Keratinocyte (primary cell): ENCODE measurements at regions not wholly inside any gene's neighbourhood (a gene's known extent, or its start where the extent isn't known, plus 50 kb on each side); places are given as distances from the start of the nearest gene placed in this dataset.

Experiments
- DNase-seq: peaks from one replicate; pipeline ENCODE4 v3.0.0-alpha.2; 2011; ENCODE audit warnings: low read depth, missing footprints, low spot score
- FAIRE-seq: peaks from 2 replicates; lab custom pipeline; 2011; peaks lifted over from hg19 to GRCh38; lab: Jason Lieb, UNC
- H2AFZ ChIP-seq: 2 replicates; pipeline ENCODE4 v1.6.0; 2012; ENCODE audit warnings: low read length, control low read depth, inconsistent platforms; ENCODE audit not compliant: control insufficient read depth
- H3K27ac ChIP-seq: 2 replicates; pipeline ENCODE4 v1.5.1; 2011; ENCODE audit warnings: low read length; ENCODE audit not compliant: control insufficient read depth, insufficient read depth
- H3K27me3 ChIP-seq: 3 replicates; pipeline ENCODE4 v1.6.0; 2011; ENCODE audit warnings: low read length; ENCODE audit not compliant: control insufficient read depth, insufficient read depth; ENCODE audit errors: extremely low read depth
- H3K36me3 ChIP-seq, 2 experiments: 2 replicates in 1 of 2; 3 replicates in 1 of 2; pipeline ENCODE4 v1.5.1; 2011; ENCODE audit warnings: low read length in 2 of 2, mild to moderate bottlenecking in 1 of 2; ENCODE audit not compliant: control insufficient read depth in 2 of 2, insufficient read depth in 2 of 2; ENCODE audit errors: extremely low read depth in 1 of 2
- H3K4me1 ChIP-seq: 3 replicates; pipeline ENCODE4 v1.5.1; 2011; ENCODE audit warnings: low read length; ENCODE audit not compliant: control insufficient read depth, insufficient read depth; ENCODE audit errors: extremely low read depth
- H3K4me2 ChIP-seq: 3 replicates; pipeline ENCODE4 v1.6.0; 2011; ENCODE audit warnings: low read depth, low read length; ENCODE audit not compliant: control insufficient read depth, insufficient read depth; ENCODE audit errors: extremely low read depth
- H3K4me3 ChIP-seq, 3 experiments: fragments of 200-600 bp in 1 of 3; sonication (generic) in 1 of 3; 2 replicates in 2 of 3; 3 replicates in 1 of 3; pipeline ENCODE4 v1.5.1; 2011 to 2016; ENCODE audit warnings: low read length in 3 of 3, mild to moderate bottlenecking in 3 of 3, control low read depth in 2 of 3, inconsistent platforms in 1 of 3, low read depth in 1 of 3, mixed read lengths in 1 of 3, mixed run types in 1 of 3, moderate library complexity in 1 of 3; ENCODE audit not compliant: control insufficient read depth in 2 of 3, insufficient read depth in 2 of 3; ENCODE audit errors: extremely low read depth in 1 of 3
- H3K79me2 ChIP-seq: 2 replicates; pipeline ENCODE4 v1.6.0; 2012; ENCODE audit warnings: low read length; ENCODE audit not compliant: control insufficient read depth, insufficient read depth
- H3K9ac ChIP-seq: 3 replicates; pipeline ENCODE4 v1.6.0; 2011; ENCODE audit warnings: low read length; ENCODE audit not compliant: control insufficient read depth, insufficient read depth; ENCODE audit errors: extremely low read depth
- H3K9me1 ChIP-seq: 3 replicates; pipeline ENCODE4 v1.6.0; 2011; ENCODE audit warnings: low read length; ENCODE audit not compliant: control insufficient read depth, insufficient read depth; ENCODE audit errors: extremely low read depth
- H3K9me3 ChIP-seq: 2 replicates; pipeline ENCODE4 v1.5.1; 2012; ENCODE audit warnings: low read depth, low read length; ENCODE audit not compliant: control insufficient read depth
- H4K20me1 ChIP-seq: 3 replicates; pipeline ENCODE4 v1.6.0; 2011; ENCODE audit warnings: low read length; ENCODE audit not compliant: control insufficient read depth, insufficient read depth; ENCODE audit errors: extremely low read depth
- EZH2 ChIP-seq: IDR thresholded peaks from one replicate; pipeline ENCODE4 v1.6.1; 2012; ENCODE audit warnings: inconsistent platforms, mild to moderate bottlenecking, low read length, moderate library complexity
- dilution Hi-C: fragments of 300-500 bp; cut with MboI; formaldehyde crosslinking; loops from one replicate; pipeline ENCODE4 v1.7.0; 2020; ENCODE audit warnings: low sequenced_read_pairs; ENCODE audit not compliant: extremely low pct_ligation_motif_present
- TF ChIP-seq, protein P1 (sequence below), 3 experiments: IDR thresholded peaks in 1 of 3; conservative IDR thresholded peaks in 1 of 3; optimal IDR thresholded peaks in 1 of 3; 2 replicates in 2 of 3; 3 replicates in 1 of 3; pipeline versions ENCODE3 to v1.5.1; 2011; ENCODE audit warnings: low read length in 3 of 3, mild to moderate bottlenecking in 3 of 3, moderate library complexity in 2 of 3, control low read depth in 1 of 3, inconsistent platforms in 1 of 3; ENCODE audit not compliant: insufficient read depth in 2 of 3; ENCODE audit errors: extremely low read depth in 1 of 3

DNA sequence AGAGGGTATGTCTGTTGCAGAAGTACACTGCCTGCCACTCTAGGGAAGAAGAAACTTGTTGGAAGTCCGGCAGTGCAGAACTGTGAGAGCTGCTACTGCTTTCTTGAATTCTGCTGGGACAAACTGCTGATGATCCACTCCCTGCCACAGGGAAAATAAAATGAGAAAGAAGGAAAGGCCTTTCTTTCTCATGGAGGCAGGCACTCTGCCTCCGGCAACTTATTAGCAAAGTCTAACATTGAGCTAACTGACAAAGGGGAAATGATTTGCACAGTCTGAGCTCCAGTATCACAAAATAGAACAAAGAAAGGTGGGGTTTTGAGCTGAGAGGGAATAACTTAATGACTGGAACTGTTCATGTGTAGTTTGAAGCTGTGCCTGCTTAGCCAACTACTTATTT is 134.6 kb downstream of the AASDHPPT start:
- dilution Hi-C loops, result no loop called here
- Histone ChIP-seq H3K9me3 (no peaks in the 10 kb centered on the region), H3K36me3 (no peaks in the 10 kb centered on the region), H3K4me2 (no peak overlapping the region), H3K27ac (no peak overlapping the region), H3K27me3 (no peaks in the 10 kb centered on the region), H2AFZ (no peak overlapping the region), H3K9me1 (no peaks in the 10 kb centered on the region), H3K4me1 (no peaks in the 10 kb centered on the region), H3K4me3 (no peak overlapping the region), H3K79me2 (no peaks in the 10 kb centered on the region), H4K20me1 (no peaks in the 10 kb centered on the region), H3K9ac (no peak overlapping the region)
- no peak for TF ChIP-seq EZH2
- TF ChIP-seq, protein P1, sequence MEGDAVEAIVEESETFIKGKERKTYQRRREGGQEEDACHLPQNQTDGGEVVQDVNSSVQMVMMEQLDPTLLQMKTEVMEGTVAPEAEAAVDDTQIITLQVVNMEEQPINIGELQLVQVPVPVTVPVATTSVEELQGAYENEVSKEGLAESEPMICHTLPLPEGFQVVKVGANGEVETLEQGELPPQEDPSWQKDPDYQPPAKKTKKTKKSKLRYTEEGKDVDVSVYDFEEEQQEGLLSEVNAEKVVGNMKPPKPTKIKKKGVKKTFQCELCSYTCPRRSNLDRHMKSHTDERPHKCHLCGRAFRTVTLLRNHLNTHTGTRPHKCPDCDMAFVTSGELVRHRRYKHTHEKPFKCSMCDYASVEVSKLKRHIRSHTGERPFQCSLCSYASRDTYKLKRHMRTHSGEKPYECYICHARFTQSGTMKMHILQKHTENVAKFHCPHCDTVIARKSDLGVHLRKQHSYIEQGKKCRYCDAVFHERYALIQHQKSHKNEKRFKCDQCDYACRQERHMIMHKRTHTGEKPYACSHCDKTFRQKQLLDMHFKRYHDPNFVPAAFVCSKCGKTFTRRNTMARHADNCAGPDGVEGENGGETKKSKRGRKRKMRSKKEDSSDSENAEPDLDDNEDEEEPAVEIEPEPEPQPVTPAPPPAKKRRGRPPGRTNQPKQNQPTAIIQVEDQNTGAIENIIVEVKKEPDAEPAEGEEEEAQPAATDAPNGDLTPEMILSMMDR (optimal IDR thresholded peaks at IDR 0.05 in 1 of 3, IDR thresholded peaks at IDR 0.05 in 1 of 3, conservative IDR thresholded peaks at IDR 0.05 in 1 of 3; ENCODE audit: extremely low read depth in 1 of 3, insufficient read depth in 2 of 3, low read length in 3 of 3), result no peak
- FAIRE-seq, result no peak
- DNase-seq, result no peak

DNA sequence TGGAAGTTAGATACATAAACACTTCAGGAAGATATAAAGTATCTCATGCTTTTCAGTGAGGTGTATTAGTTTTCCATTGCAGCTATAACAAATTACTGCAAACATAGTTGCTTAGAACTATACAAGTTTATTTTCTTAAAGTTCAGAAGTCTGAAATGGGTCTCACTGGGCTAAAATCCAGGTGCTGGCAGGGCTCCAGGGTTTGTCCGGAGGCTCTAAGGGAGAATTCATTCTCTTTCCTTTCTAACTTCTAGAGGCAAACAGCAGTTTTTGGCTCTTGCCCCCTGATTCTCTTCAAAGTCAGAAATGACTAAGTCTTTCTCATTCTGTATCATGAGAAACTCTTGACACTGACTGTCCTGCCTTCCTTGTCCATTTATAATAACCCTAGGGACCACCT is 138.8 kb downstream of the AASDHPPT start:
- Histone ChIP-seq H3K27ac (no peak overlapping the region), H3K79me2 (no peaks in the 10 kb centered on the region), H3K4me3 (no peak overlapping the region), H3K9me1 (no peaks in the 10 kb centered on the region), H3K9ac (no peak overlapping the region), H2AFZ (no peak overlapping the region), H3K9me3 (no peaks in the 10 kb centered on the region), H4K20me1 (no peaks in the 10 kb centered on the region), H3K36me3 (no peaks in the 10 kb centered on the region), H3K4me2 (no peak overlapping the region), H3K27me3 (no peaks in the 10 kb centered on the region), H3K4me1 (no peaks in the 10 kb centered on the region)
- dilution Hi-C loops, result no loop called here
- TF ChIP-seq, protein P1 (optimal IDR thresholded peaks at IDR 0.05 in 1 of 3, IDR thresholded peaks at IDR 0.05 in 1 of 3, conservative IDR thresholded peaks at IDR 0.05 in 1 of 3; ENCODE audit: extremely low read depth in 1 of 3, insufficient read depth in 2 of 3, low read length in 3 of 3), result no peak
- no peak for TF ChIP-seq EZH2
- DNase-seq, result no peak
- no peak for FAIRE-seq
